ENCODE measurements at regions not wholly inside any gene's neighbourhood (a gene's known extent, or its start where the extent isn't known, plus 50 kb on each side); places are given as distances from the start of the nearest gene placed in this dataset.

DNA sequence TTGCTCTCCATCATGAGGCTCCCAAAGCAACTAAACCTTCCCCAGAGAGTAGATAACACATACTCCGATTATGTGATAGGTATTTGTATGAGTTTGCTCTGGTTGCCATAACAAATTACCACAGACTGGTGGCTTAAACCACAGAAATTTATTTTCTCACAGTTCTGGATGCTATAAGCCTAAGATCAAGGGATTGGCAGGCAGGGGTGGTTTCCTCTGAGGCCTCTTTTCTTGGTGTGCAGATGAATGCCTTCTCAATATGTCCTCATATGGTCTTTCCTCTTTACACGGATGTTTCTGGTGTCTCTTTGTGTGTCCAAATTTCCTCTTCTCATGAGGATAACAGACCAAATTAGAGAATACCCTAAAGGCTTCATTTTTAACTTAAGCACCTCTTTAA is 285.8 kb upstream of the GRIP1 start:
- no peak for DNase-seq

DNA sequence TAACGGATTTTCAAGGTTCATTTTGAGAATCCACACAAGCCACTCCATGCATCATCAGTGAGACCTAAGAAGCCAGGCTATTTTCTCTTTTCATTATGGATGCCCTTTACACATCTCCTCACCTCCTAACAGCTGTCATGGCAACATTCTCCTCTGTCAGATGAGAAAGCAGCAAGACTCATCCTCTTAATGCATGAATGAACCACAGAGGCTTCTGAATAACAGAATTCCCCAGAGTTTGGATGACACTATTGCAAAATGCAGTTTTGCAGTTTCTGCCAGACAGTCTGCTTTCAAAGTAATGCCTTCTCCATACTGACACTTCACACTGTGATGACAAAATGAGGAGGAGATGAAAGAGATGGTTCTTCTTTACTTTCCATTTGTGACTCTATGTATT is 286.7 kb upstream of the GRIP1 start:
- DNase-seq, result no peak

DNA sequence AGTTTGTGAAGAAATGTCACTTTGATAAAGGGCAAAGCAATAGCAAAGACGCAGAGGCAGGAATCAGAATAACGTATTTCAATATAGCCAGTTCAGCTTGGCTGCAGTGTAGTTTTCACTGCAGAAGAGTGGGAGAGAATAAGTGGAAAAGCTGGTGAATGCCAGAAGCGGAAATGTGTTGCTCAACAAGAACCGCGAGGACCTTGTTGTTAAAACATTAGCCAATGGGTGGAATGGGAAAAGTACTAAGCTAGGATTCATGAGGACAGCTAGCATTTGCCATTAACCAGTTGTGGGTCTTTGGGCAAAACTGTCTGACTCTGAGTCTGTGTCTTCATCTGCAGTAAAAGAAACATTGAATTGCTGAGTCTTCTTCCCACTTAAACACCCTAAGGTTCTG is 292.9 kb upstream of the GRIP1 start:
- DNase-seq, result no peak

DNA sequence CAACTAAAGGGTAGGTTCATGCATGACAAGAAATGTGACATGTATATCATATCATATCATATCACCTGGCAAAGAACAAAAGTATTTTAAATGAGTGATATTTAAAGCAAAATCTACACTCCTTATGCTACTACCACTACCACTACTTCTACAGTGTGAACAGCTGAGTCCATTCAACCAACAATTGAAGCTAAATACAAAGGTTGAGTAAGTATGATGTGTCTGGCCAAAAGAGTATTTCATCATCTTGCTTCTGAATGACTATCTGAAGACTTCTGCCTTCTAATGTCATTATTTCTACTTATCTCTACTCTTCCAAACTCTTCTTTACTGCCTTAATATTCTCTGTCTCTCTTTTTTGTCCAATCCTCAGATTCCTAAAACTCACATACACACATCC is 292.6 kb upstream of the CAND1 start:
- DNase-seq, result no peak

DNA sequence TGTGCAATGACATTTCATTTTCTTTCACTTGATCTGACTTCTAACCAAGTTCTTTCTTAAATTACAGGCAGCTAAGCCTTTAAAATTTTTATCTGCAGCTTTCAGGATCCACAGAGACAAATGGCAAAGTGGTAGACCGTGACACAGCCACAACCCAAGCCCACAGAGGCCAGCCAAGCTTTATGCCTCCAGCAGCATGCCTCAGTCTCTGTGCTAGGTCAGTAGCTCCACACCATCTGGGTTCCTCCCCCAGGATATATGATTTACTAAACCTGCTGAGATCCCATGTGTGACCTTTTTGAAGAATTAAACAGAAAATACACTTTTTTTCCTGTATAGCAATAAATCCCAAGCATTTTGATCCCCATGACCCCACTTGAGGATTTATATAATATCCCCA is 290.4 kb upstream of the CAND1 start:
- no peak for DNase-seq

DNA sequence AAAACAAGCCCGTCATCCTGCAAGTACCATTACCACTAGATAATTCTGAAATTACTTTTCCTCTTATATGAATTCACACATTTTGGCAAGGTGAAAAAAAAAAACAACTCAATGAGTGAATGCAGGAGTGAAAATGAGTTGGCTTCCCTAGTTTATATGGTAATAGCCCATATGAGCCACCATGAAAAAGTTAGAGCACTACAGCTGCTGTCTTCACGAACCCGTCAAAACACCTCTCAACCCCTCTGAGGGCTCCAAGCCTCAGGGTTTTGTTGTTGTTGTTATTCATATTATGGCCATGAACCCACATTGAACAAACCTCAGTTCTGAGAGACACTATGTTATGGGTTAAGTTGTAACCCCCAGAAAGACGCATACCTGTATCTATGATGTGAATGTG is 289.9 kb upstream of the CAND1 start:
- DNase-seq, result no peak

DNA sequence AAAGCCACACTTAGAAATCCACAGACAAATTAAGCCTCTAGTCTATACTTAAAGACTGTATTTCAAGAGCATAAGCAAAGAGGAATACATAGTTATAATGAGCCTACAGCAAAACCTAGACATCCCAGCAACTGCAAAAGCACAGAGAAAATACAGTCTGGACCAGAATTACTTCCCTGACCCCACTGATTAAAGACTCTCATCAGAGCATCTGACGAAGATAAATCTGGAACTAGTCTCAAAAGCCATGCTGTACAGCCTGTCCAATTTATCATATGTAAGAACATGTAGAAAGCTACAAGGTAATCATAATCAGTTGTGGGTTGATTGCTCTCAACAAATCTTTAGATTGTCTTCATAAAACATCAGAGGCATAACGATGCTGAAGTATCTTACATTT is 285.1 kb upstream of the CAND1 start:
- DNase-seq, result no peak

DNA sequence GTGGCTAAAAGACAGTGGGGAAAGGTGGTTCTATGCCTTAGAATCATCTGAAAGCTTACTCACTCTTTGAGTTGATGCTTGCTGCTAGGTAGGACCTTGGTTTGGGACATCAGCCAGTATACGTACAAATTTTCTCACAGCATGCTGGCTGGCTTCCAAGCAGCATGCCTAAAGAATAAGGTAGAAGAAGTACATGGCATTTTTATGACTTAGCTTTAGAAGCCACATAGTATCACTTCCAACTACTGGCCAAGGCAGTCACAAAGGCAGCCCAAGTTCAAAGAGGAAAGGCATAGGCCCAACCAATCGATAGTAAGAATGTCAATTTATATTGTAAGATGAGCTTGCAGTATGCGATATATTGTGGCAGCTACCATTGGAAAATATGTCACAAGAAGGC is 284.2 kb upstream of the CAND1 start:
- no peak for DNase-seq

DNA sequence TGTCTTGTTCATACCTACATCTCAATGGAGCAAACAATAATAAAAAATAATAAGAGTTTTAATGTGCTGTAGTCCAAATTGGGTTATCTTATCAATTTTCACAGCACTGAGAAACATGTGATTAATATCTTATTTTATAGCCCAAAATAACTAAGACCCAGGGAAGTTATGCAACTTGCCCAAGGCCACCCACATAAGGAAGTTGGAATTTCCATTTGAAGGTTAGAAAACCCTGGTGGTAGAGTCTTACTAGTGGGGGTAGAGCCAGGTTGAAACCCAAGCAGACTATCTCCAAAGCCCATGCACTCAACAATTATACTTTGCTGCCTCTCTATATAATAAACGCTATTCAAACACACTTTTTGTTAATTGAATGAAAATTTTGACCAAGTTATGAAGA is 270.0 kb upstream of the CAND1 start:
- no peak for DNase-seq

DNA sequence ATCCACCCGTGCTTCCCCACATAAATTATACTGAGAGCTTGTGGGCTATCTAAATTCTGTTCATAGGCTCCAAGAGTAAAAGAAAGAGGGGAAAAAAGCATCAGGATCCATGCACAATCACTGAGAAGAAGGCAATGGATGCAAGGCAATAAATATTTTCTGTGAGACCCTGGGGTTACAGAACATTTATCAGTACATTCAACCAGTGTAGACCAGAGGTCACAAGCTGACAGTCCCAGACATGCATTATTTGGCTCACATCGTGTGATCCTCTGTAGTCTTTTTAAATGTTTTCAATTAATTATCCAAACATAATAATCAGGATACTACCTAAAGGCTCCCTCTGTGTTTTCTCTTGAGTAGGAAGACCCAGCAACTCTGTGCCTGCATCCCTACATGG is 267.9 kb upstream of the CAND1 start:
- DNase-seq, result no peak

DNA sequence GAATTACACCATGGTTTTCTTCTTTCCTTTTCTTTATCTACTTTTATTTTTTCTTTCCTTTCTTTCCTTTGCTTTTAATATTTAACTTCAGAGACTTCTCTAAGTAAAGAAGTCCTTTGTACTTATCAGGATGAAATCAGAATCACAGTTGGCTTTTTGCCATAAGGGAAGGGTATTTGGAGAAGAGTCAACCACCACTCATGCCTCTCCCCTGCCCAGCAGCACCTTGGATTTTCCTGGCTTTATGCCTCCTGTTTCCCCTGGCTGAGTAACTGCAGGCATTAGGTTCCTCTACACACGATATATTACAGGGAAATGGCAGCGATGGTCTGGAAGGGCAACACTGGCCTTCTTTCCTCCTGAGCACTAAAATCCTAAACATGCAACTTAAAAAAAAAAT is 266.4 kb upstream of the CAND1 start:
- no peak for DNase-seq

DNA sequence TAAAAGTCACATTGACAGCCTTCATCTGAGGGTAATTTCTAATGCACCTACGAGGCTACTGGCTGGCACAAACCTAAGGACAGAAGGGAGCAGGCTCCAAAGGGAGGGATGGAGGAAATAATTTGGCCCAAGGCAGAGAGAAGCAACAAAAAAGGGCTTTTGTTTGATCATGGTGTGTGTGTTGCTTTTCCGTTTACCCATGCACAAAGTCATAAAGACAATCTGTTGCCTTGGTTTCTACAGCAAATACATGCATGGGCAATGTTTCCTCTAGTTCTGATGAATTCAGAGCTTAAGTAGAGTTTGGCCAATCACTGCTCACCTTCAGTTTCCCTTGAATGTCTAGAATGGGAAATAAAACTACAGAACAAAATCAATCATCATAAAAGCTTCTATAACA is 262.5 kb upstream of the CAND1 start:
- no peak for DNase-seq

DNA sequence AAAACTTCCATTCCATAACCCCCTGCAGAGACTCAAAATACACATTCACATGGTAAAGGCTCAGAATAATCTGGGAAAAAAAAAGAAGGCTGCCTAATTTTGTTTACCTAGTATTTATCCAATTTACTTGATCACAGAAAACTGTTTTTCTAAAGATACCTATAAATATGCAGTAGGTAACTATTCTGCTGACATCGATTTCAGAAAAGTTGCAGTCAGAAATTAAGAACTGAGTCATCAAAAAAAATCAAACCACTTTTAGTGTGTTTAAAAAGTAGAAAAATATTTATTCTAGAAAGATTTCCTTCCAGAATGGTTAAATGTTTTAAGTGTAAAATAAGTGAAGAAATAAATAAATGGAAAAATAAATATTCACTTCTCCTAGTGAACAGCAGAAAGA is 254.5 kb upstream of the CAND1 start:
- no peak for DNase-seq

DNA sequence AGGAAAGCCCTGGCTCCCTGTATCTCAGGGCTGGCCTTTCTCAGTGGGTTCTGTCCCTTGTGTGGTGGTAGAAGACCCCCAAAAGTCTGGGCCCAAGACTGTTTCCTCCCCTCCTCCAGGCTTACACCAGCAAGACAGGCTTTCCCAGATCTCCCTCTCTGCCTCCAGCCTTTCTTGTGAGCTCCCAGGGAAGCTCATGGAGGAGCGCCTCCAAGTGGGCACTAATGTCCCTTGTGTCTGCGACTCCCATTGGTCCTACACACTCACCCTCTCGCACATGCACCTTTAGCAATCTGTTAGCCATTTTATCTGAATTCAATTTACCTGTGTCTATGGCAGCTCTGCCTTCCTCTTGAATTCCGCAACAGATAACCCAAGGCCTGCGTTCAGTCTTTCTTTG is 251.1 kb upstream of the CAND1 start:
- no peak for DNase-seq

DNA sequence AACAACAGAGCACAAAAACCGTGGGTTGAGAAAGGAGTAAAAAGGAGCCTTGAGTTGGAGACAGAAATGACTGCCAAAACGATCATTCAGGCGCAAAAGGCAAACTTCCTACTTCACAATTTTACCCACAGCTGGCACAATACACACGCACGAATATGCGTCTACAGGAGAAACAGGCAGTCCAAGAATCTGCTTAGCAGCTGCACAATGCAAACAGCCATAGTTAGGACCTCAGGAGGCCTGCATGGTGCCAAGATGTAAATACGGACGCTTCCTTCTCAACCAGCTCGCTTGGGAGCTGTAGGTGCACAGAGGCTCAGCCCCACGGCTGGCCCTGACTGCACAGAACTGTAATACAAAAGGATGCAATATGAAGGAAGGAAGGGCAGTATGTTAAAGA is 250.1 kb upstream of the CAND1 start:
- DNase-seq, result peak; percentile 10

DNA sequence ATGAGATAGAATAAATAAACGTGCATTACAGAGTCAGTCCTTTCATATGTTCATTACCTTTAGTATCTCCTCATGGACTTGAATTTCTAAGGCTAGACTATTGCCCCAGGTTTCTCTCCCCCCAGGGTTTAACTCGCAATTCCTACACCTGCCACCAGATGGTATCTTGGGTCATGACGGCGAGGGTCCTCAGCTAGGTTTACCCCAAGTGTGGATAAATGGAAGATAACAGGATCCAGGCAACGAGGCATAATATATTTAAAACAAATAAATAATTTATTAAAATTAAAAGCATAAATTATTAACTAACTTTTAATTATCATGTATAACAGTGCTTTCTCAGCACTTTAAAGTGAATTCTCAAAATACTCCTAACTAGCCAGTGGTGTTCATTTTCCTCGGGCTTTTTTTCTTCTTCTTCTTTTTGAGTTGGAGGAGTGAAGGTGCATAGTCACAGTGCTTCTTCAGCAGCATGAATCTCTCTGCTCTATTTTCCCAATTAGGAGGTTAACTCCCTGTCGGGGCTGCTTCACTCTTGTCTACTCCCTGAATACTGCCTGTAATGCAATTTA is 243.5 kb upstream of the CAND1 start:
- no peak for DNase-seq

DNA sequence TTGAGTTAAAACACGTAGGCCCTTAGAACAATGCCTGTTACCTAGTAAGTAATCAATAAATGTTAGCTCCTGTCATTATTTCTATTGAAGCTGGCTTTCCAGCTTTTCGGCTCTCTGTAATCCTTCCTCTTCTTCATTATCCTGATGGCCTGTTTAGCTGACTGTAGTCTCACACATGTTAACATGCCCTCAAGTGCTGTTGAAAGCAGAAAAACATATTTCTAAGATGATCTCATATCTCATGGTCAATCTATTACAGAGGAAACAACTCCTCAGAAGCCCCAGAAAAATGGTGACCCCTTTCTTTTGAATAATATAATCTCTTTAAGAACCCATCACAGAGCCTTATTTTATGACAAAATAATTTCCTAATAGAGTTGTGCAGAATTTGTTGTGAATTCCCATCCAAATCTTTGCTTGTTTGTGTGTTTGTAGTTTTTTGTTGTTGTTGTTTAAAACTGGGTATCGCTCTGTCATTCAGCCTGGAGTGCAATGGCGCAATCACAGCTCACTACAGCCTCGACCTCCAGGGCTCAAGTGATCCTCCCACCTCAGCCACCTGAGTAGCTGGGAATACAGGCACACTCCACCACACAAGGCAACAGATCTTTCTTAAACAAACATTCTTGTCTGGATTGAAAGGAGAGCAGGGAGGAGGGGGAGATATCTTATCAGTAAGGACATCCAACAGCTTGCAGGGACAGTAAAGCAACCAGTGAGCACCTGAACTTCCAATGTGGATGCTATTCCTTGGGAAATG is 242.5 kb upstream of the CAND1 start:
- DNase-seq, result no peak

DNA sequence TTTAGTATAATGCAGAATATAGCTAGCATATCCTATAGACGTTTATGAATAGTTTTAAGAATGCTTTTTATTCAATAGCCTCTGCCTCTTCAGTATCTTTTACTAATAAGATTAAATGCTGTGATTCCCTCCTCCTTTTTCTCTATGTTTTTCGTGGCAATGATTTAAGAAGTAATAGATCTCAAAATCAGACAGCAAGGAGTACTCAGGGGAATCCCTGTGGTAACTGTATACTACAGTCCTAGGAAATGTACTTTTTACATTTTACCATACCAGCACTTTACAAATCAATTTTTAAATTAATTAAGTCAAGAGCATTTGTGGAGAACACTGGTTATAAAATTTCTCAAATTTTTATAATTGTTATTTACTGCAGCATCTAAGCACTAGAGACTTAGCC is 240.6 kb upstream of the CAND1 start:
- no peak for DNase-seq

DNA sequence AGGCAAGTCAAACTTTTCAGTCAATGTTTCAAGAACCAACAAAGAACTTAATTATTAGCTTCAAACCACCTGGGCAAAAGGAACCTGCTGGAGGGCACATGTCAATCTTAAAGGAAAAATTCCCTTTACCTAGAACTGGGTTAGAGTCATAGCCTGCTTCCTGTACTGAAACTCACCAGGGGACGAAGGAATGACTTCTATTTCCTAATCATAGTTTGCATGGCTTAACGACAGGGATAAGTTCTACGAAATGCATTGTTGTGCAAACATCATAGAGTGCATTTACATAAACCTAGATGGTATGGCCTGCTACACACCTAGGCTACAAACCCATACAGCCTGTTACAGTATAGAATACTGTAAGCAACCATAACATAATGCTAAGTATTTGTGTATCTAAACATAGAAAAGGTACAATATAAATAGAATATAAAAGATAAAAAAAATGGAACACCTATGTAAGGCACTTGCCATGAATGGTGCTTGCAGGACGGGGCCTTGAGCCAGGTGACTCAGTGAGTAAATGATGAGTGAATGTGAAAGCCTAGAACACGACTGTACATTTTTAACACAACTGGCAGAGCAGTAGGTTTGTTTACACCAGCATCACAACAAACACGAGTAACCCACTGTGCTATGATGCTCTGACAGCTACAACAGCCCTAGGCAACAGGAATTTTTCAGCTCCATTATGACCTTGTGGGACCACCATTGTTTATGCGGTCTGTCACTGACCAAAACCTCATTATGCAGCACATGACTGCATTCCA is 234.9 kb upstream of the CAND1 start:
- DNase-seq, result no peak

DNA sequence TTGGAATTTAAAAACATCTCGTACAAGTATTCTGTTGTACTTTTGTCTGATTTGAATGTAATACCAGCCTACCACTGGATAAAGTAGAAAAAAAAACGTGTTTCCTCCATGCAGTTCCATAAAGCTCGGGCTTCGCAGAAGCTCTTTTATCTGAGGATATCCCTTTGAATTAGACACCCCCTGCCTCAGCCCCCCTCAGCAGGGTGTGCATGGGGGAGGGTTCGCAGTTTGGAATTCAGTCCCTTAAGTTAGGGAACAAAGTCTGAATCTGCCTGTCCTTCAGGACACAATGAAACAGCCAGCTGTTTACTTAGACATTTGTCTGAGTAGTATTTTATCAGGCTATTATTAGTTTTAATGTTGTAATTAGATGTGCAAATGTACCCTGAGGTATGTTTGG is 234.0 kb upstream of the CAND1 start:
- DNase-seq, result no peak

DNA sequence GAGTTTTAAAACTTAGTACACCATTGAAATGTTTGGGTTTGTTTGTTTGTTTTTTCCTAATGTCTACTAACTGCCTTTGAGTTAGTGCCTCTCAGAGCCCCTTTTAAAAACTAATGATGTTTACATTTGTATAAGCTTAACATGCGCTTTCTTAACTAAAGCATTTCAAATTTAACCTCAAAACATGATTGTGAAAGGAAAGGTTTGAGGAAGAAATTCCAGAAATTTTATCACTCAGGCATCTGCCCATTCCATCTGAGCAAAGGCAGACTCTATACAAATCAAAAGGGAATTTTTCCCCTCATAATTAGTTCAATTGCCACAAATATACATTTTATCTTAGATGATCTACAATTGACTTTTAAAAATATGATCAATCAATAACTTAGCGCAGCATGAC is 230.7 kb upstream of the CAND1 start:
- DNase-seq, result no peak

DNA sequence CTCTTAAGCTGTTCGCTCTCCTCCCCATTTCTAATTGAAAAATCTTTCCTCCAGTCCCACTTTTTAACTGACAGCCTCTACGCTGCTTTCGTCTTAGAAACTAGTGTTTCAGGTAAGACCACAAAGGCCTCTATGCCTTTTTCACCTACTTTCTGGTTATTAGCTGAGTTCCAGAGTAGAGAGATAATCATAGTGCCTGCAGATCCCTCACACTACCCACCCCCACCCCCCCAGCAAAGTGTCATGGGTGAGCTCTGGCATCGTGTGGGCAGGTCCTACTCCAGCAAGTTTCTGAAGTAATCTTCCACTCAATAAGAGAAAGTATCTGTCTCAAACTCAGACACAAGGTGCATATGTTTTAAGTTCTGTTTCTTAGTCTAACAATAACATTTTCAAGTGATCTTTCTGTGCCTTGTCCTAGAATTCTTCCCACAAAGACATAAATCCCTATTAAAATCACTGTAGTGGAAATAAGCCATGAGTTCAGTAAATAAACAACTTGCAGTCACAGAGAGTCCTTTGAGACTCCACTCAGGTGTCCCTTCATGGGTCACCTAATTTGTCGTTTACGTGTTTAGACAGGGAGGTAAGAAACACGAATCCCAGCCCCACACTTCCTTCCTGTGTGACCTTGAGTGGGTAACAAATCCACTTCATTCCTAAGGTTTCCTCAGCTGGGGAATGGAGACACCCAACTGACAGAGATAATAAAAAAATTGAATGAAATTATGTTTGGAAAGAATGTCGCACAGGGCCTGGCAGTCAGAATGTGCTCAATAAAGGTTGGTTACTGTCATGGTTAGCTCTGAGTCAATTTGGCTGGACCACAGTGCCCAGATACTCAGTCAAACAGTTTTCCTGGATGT is 228.9 kb upstream of the CAND1 start:
- no peak for DNase-seq

DNA sequence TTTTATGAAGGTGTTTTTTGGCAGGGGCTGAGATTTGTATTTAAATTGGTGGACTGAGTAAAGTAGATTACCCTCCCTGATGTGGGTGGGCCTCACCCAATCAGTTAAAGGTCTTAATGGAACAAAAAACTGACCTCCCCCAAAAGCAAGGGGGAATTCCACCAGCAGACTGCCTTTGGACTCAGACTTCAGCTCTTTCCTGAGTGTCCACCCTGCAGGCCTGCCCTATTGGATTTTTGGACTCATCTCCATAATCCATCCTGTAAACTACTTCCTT is 228.4 kb upstream of the CAND1 start:
- DNase-seq, result no peak
